D721Med (cell line): ENCODE measurements at regions not wholly inside any gene's neighbourhood (a gene's known extent, or its start where the extent isn't known, plus 50 kb on each side); places are given as distances from the start of the nearest gene placed in this dataset.
"Not testable (repeated sequence)": the region's sequence is repeated elsewhere in the genome, so short reads cannot be mapped to it uniquely, and the experiment has no call there.

Experiments
- DNase-seq: peaks from one replicate; pipeline ENCODE4 v3.0.0; 2011; ENCODE audit warnings: low spot score; ENCODE audit not compliant: insufficient read length
- FAIRE-seq: peaks from 2 replicates; lab custom pipeline; 2011; peaks lifted over from hg19 to GRCh38; lab: Jason Lieb, UNC
- TF ChIP-seq, protein P1 (sequence below): IDR thresholded peaks from 2 replicates; pipeline ENCODE4 v1.5.1; 2012; ENCODE audit warnings: mild to moderate bottlenecking, control low read depth; ENCODE audit not compliant: insufficient read depth; ENCODE audit errors: missing control alignments

- FAIRE-seq (no peak), DNase-seq (no peak)
- TF ChIP-seq, protein P1, sequence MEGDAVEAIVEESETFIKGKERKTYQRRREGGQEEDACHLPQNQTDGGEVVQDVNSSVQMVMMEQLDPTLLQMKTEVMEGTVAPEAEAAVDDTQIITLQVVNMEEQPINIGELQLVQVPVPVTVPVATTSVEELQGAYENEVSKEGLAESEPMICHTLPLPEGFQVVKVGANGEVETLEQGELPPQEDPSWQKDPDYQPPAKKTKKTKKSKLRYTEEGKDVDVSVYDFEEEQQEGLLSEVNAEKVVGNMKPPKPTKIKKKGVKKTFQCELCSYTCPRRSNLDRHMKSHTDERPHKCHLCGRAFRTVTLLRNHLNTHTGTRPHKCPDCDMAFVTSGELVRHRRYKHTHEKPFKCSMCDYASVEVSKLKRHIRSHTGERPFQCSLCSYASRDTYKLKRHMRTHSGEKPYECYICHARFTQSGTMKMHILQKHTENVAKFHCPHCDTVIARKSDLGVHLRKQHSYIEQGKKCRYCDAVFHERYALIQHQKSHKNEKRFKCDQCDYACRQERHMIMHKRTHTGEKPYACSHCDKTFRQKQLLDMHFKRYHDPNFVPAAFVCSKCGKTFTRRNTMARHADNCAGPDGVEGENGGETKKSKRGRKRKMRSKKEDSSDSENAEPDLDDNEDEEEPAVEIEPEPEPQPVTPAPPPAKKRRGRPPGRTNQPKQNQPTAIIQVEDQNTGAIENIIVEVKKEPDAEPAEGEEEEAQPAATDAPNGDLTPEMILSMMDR: no peak
These were observed 461.7 kb upstream of the DPH6 start for GRCh38 chr15:36007699-36008098.

- no peak for FAIRE-seq
- TF ChIP-seq, protein P1: no peak
- DNase-seq: no peak
These were observed 462.8 kb upstream of the DPH6 start for GRCh38 chr15:36008719-36009118.

GRCh38 chr15:36024031-36024688 is 478.2 kb upstream of the DPH6 start:
- DNase-seq: no peak
- no peak for FAIRE-seq
- TF ChIP-seq, protein P1: no peak

GRCh38 chr15:36026627-36027283 is 480.8 kb upstream of the DPH6 start:
- DNase-seq (no peak), FAIRE-seq (no peak)

GRCh38 chr15:36029606-36030210 is 483.7 kb upstream of the DPH6 start:
- FAIRE-seq (no peak), DNase-seq (no peak)

More at GRCh38 chr15:36026627-36027283, 480.8 kb upstream of the DPH6 start:
- TF ChIP-seq, protein P1: no peak

GRCh38 chr15:36039996-36040572 is 494.1 kb upstream of the DPH6 start:
- DNase-seq: no peak
- TF ChIP-seq, protein P1: no peak
- no peak for FAIRE-seq

More at GRCh38 chr15:36029606-36030210, 483.7 kb upstream of the DPH6 start:
- TF ChIP-seq, protein P1: no peak

DNA sequence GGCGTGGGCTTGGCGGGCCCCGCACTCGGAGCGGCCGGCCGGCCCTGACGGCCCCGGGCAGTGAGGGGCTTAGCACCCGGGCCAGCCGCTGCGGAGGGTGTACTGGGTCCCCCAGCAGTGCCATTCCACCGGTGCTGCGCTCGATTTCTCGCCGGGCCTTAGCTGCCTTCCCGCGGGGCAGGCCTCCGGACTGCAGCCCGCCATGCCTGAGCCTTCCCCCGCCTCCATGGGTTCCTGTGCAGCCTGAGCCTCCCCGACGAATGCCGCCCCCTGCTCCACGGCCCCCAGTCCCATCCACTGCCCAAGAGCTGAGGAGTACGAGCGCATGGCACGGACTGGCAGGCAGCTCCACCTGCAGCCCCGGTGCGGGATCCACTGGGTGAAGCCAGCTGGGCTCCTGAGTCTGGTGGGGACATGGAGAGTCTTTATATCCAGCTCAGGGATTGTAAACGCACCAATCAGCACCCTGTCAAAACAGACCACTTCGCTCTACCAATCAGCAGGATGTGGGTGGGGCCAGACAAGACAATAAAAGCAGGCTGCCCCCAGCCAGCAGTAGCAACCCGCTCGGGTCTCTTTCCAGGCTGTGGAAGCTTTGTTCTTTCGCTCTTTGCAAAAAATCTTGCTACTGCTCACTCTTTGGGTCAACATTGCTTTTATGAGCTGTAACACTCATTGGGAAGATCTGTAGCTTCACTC is 501.2 kb upstream of the DPH6 start:
- not testable (repeated sequence) for DNase-seq, FAIRE-seq
